A673 (cell line): ENCODE measurements at regions not wholly inside any gene's neighbourhood (a gene's known extent, or its start where the extent isn't known, plus 50 kb on each side); places are given as distances from the start of the nearest gene placed in this dataset.

Source experiments
- BruUV-seq: library from RNA; stranded (reverse); fragments of 400-500 nt; replicated peaks from 2 replicates; lab custom pipeline; 2021; lab: Mats Ljungman, UMichigan
- CTCF ChIA-PET: fragments of 300-600 bp; sonication (Branson Sonifier 250); formaldehyde crosslinking; loops from one replicate; lab custom pipeline; 2022; ENCODE audit warnings: antibody characterized with exemption; lab: Charles Lee
- POLR2A ChIA-PET: fragments of 300-600 bp; sonication (Branson Sonifier 250); formaldehyde crosslinking; loops from one replicate; lab custom pipeline; 2022; ENCODE audit warnings: antibody characterized with exemption; ENCODE audit not compliant: low non-redundant PET; lab: Charles Lee
- DNase-seq: peaks from one replicate; pipeline ENCODE4 v3.0.0-alpha.2; 2015; ENCODE audit warnings: low spot score
- H3K27ac ChIP-seq: fragments of 200-600 bp; sonication (generic); 2 replicates; pipeline ENCODE4 v1.5.1; 2016; ENCODE audit warnings: mixed run types, low read depth, mild to moderate bottlenecking, mixed read lengths, antibody characterized with exemption, low read length; ENCODE audit not compliant: poor library complexity, severe bottlenecking
- H3K27me3 ChIP-seq: fragments of 200-600 bp; sonication (generic); replicated peaks from 2 replicates; pipeline ENCODE4 v1.6.1; 2017; ENCODE audit warnings: mixed run types, low read depth, mild to moderate bottlenecking, mixed read lengths, antibody characterized with exemption, low read length; ENCODE audit not compliant: insufficient read depth, poor library complexity
- H3K36me3 ChIP-seq: fragments of 200-600 bp; sonication (generic); 2 replicates; pipeline ENCODE4 v1.6.1; 2016; ENCODE audit warnings: mixed run types, mild to moderate bottlenecking, mixed read lengths, antibody characterized with exemption, low read length; ENCODE audit not compliant: insufficient read depth, poor library complexity, severe bottlenecking
- H3K4me1 ChIP-seq: fragments of 200-600 bp; sonication (generic); 2 replicates; pipeline ENCODE4 v1.6.1; 2017; ENCODE audit warnings: mixed run types, mild to moderate bottlenecking, mixed read lengths, antibody characterized with exemption, low read length; ENCODE audit not compliant: insufficient read depth, poor library complexity, severe bottlenecking
- H3K4me3 ChIP-seq: fragments of 200-600 bp; sonication (generic); 2 replicates; pipeline ENCODE4 v1.5.1; 2016; ENCODE audit warnings: low read depth, mixed run types, mild to moderate bottlenecking, mixed read lengths, low read length; ENCODE audit not compliant: poor library complexity, severe bottlenecking
- H3K9me3 ChIP-seq: fragments of 200-600 bp; sonication (generic); 2 replicates; pipeline ENCODE4 v1.6.1; 2016; ENCODE audit warnings: mixed run types, low read depth, mild to moderate bottlenecking, mixed read lengths, antibody characterized with exemption, low read length; ENCODE audit not compliant: poor library complexity, severe bottlenecking
- CTCF ChIP-seq: fragments of 300-800, 200-600 bp; sonication (generic); conservative IDR thresholded peaks from 2 replicates; pipeline ENCODE4 v1.5.1; 2017; ENCODE audit warnings: low read depth, mild to moderate bottlenecking, antibody characterized with exemption, low read length, moderate library complexity, mixed read lengths
- EZH2 ChIP-seq: fragments of 200-600 bp; sonication (generic); IDR thresholded peaks from 2 replicates; pipeline ENCODE4 v1.6.1; 2017; ENCODE audit warnings: borderline replicate concordance, low read depth, mild to moderate bottlenecking, mixed read lengths, antibody characterized with exemption, low read length; ENCODE audit not compliant: poor library complexity, severe bottlenecking
- intact Hi-C: fragments of 100-400 bp; cut with micrococcal nuclease; formaldehyde crosslinking; loops from one replicate; pipeline ENCODE4 v1.10.0; 2022; ENCODE audit not compliant: unreplicated experiment

GRCh38 chr3:186457236-186457635, 86.9 kb downstream of the CRYGS start:
- no peaks in the 10 kb centered on the region for H3K9me3 ChIP-seq
- TF ChIP-seq EZH2: no peak
- no peak for TF ChIP-seq CTCF
- H3K4me3 ChIP-seq: no peak overlapping the region
- ChIA-PET CTCF (no interaction called here), POLR2A (no interaction called here)
- no TSS peak for BruUV-seq
- H3K27me3 ChIP-seq: no peaks in the 10 kb centered on the region
- intact Hi-C loops: no loop called here
- no peaks in the 10 kb centered on the region for H3K36me3 ChIP-seq
- peaks cover 10% of the 10 kb centered on the region for H3K4me1 ChIP-seq
- H3K27ac ChIP-seq: no peak overlapping the region
- no peak for DNase-seq

GRCh38 chr3:186456731-186457191, 87.4 kb downstream of the CRYGS start:
- peaks cover 10% of the 10 kb centered on the region for H3K4me1 ChIP-seq
- no peaks in the 10 kb centered on the region for H3K36me3 ChIP-seq
- no TSS peak for BruUV-seq
- no peak for TF ChIP-seq CTCF
- TF ChIP-seq EZH2: no peak
- H3K9me3 ChIP-seq: no peaks in the 10 kb centered on the region
- POLR2A ChIA-PET: no interaction called here
- CTCF ChIA-PET: no interaction called here
- DNase-seq: no peak
- H3K27ac ChIP-seq: no peak overlapping the region
- intact Hi-C loops: no loop called here
- no peak overlapping the region for H3K4me3 ChIP-seq
- H3K27me3 ChIP-seq: no peaks in the 10 kb centered on the region

GRCh38 chr3:186454881-186455703, 89.1 kb downstream of the CRYGS start:
- no peak for DNase-seq
- CTCF ChIA-PET: no interaction called here
- Histone ChIP-seq H3K36me3 (no peaks in the 10 kb centered on the region), H3K4me3 (no peak overlapping the region), H3K9me3 (no peaks in the 10 kb centered on the region), H3K27ac (no peak overlapping the region), H3K27me3 (no peaks in the 10 kb centered on the region), H3K4me1 (peaks cover 10% of the 10 kb centered on the region)
- no TSS peak for BruUV-seq
- intact Hi-C loops: no loop called here
- POLR2A ChIA-PET: no interaction called here
- TF ChIP-seq CTCF (no peak), EZH2 (no peak)
